SK-N-MC (cell line): ENCODE measurements at regions not wholly inside any gene's neighbourhood (a gene's known extent, or its start where the extent isn't known, plus 50 kb on each side); places are given as distances from the start of the nearest gene placed in this dataset.
"Not testable (repeated sequence)": the region's sequence is repeated elsewhere in the genome, so short reads cannot be mapped to it uniquely, and the experiment has no call there.

ENCODE experiments used
- DNase-seq: peaks from one replicate; pipeline ENCODE4 v3.0.0-alpha.2; 2011; ENCODE audit warnings: low read depth, low spot score
- H3K27ac ChIP-seq: fragments of 200-600 bp; sonication (generic); 2 replicates; pipeline ENCODE4 v1.5.1; 2016; ENCODE audit warnings: mixed run types
- H3K36me3 ChIP-seq: fragments of 200-600 bp; sonication (generic); 2 replicates; pipeline ENCODE4 v1.6.1; 2017; ENCODE audit warnings: antibody characterized with exemption, low read length, mixed read lengths; ENCODE audit not compliant: insufficient read depth
- H3K4me3 ChIP-seq: fragments of 200-600 bp; sonication (generic); 2 replicates; pipeline ENCODE4 v1.5.1; 2016
- H3K9ac ChIP-seq: fragments of 200-600 bp; sonication (generic); 2 replicates; pipeline ENCODE4 v1.8.0; 2017; ENCODE audit warnings: mixed run types, mixed read lengths; ENCODE audit not compliant: insufficient read length
- H3K9me3 ChIP-seq: fragments of 200-600 bp; sonication (generic); 2 replicates; pipeline ENCODE4 v1.6.1; 2017; ENCODE audit warnings: low read depth, mild to moderate bottlenecking, antibody characterized with exemption, low read length, moderate library complexity, mixed read lengths
- EZH2 ChIP-seq: fragments of 200-600 bp; sonication (generic); IDR thresholded peaks from one replicate; pipeline ENCODE4 v1.6.1; 2017; ENCODE audit warnings: antibody characterized with exemption
- FOXP2 ChIP-seq: optimal IDR thresholded peaks from 2 replicates; pipeline ENCODE3; 2011; ENCODE audit warnings: mild to moderate bottlenecking, moderate library complexity; ENCODE audit not compliant: insufficient read depth; ENCODE audit errors: extremely low read length, control extremely low read depth
- POLR2AphosphoS5 ChIP-seq: IDR thresholded peaks from 2 replicates; pipeline ENCODE4 v1.6.1; 2012; ENCODE audit warnings: mild to moderate bottlenecking, low read depth, low read length, borderline replicate concordance

DNA sequence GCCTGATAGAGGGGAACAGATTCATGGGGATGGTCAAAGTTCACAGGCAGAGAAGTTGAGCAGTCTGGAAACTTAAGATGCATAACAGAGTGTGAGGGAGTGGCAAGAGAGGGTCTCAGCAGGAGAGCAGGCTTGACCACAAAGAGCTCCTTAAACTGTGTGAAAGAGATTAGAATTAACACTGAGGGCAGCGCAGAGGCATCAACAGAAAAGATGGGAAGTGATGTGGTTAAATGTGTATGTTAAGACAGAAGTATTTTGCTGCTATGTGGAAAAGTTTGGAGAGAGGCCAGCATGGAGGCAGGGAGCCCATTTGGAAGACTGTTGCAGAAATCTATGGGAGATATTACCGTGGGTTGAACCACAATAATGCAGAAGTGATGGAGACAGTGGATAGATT, 122.7 kb upstream of the LMNTD1 start:
- H3K27ac ChIP-seq, result no peak overlapping the region
- H3K9ac ChIP-seq, result no peak overlapping the region
- no peak overlapping the region for H3K4me3 ChIP-seq
- TF ChIP-seq FOXP2 (no peak), POLR2AphosphoS5 (no peak), EZH2 (no peak)
- no peaks in the 10 kb centered on the region for H3K9me3 ChIP-seq
- no peaks in the 10 kb centered on the region for H3K36me3 ChIP-seq
- no peak for DNase-seq

- H3K27ac ChIP-seq, result no peak overlapping the region
- no peak for DNase-seq
- TF ChIP-seq POLR2AphosphoS5, result no peak
- TF ChIP-seq FOXP2, result no peak
- no peak for TF ChIP-seq EZH2
- H3K4me3 ChIP-seq, result no peak overlapping the region
- no peak overlapping the region for H3K9ac ChIP-seq
- no peaks in the 10 kb centered on the region for H3K9me3 ChIP-seq
- no peaks in the 10 kb centered on the region for H3K36me3 ChIP-seq
These were observed 124.3 kb upstream of the LMNTD1 start for GRCh38 chr12:25677232-25677937.

GRCh38 chr12:25681580-25681979, 128.5 kb upstream of the LMNTD1 start:
- DNase-seq, result no peak
- H3K9ac ChIP-seq, result no peak overlapping the region
- no peaks in the 10 kb centered on the region for H3K9me3 ChIP-seq
- TF ChIP-seq EZH2 (no peak), POLR2AphosphoS5 (no peak), FOXP2 (no peak)
- H3K27ac ChIP-seq, result no peak overlapping the region
- H3K36me3 ChIP-seq, result no peaks in the 10 kb centered on the region
- no peak overlapping the region for H3K4me3 ChIP-seq

- Histone ChIP-seq H3K9ac (no peak overlapping the region), H3K36me3 (no peaks in the 10 kb centered on the region), H3K9me3 (no peaks in the 10 kb centered on the region), H3K27ac (no peak overlapping the region), H3K4me3 (no peak overlapping the region)
- DNase-seq, result no peak
- TF ChIP-seq POLR2AphosphoS5 (no peak), EZH2 (no peak), FOXP2 (no peak)
These were observed 129.3 kb upstream of the LMNTD1 start for GRCh38 chr12:25682421-25682820.

GRCh38 chr12:25684070-25684469, 131.0 kb upstream of the LMNTD1 start:
- H3K36me3 ChIP-seq, result no peaks in the 10 kb centered on the region
- H3K9me3 ChIP-seq, result no peaks in the 10 kb centered on the region
- H3K27ac ChIP-seq, result no peak overlapping the region
- DNase-seq, result no peak
- TF ChIP-seq POLR2AphosphoS5, result no peak
- no peak for TF ChIP-seq EZH2
- no peak for TF ChIP-seq FOXP2
- no peak overlapping the region for H3K9ac ChIP-seq
- H3K4me3 ChIP-seq, result no peak overlapping the region

GRCh38 chr12:25686351-25686750, 133.3 kb upstream of the LMNTD1 start:
- H3K9ac ChIP-seq, result no peak overlapping the region
- TF ChIP-seq EZH2, result no peak
- TF ChIP-seq POLR2AphosphoS5, result no peak
- TF ChIP-seq FOXP2, result no peak

DNA sequence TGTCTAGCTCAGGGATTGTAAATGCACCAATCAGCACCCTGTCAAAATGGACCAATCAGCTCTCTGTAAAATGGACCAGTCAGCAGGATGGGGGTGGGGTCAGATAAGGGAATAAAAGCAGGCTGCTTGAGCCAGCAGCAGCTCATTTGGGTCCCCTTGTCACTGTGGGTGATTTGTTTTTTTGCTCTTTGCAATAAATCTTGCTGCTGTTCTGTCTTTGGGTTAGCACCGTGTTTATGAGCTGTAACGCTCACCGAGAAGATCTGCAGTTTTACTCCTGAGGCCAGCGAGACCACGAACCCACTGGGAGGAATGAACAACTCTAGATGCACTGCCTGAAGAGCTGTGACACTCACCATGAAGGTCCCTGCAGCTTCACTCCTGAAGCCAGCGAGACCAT, 134.1 kb upstream of the LMNTD1 start:
- no peaks in the 10 kb centered on the region for H3K9me3 ChIP-seq
- H3K27ac ChIP-seq, result no peak overlapping the region
- H3K9ac ChIP-seq, result no peak overlapping the region
- H3K4me3 ChIP-seq, result no peak overlapping the region
- H3K36me3 ChIP-seq, result no peaks in the 10 kb centered on the region
- DNase-seq, result no peak
- TF ChIP-seq EZH2 (no peak), POLR2AphosphoS5 (no peak), FOXP2 (no peak)

More at GRCh38 chr12:25686351-25686750, 133.3 kb upstream of the LMNTD1 start:
- Histone ChIP-seq H3K9me3 (no peaks in the 10 kb centered on the region), H3K4me3 (no peak overlapping the region), H3K36me3 (no peaks in the 10 kb centered on the region), H3K27ac (no peak overlapping the region)
- DNase-seq, result no peak

DNA sequence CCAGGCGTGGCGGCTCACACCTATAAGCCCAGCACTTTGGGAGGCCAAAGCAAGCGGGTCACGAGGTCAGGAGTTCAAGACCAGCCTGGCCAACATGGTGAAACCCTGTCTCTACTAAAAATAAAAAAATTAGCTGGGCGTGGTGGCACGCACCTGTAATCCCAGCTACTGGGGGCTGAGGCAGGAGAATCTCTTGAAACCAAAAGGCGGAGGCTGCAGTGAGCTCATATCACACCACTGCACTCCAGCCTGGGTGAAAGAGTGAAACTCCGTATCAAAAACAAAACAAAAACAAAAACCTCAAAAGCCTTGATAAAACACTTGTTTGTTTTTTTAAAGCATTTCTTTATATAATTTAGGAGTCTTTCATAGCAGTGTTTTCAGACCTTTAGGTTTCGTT, 135.8 kb upstream of the LMNTD1 start:
- DNase-seq, H3K36me3 ChIP-seq, H3K4me3 ChIP-seq, H3K9me3 ChIP-seq, H3K9ac ChIP-seq, H3K27ac ChIP-seq: not testable (repeated sequence)

DNA sequence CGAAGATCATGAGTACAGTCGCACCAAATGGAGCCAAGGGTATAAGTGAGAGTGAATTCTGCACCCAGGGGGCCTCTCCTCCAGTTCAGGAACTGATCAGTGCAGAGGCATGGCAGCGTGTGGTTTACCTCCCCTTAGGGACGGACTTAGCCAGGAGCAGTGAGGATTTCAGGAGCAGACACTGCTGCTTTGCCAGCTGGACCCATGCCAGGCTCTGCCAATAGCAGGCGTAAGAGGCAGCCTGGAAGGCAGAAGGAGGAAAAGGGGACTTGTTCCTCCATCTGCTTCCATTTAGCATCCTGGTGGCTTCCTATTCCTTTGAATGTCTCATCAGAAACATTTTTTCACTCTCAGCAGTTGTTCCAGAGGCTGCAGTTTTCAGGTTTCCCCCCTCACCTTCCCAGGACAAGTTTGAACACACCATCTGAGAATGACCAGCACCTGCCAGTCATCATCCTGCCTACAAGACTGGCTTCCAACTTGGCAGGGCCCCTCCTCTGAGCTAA, 137.0 kb upstream of the LMNTD1 start:
- Histone ChIP-seq H3K27ac (peak overlapping the region; percentile 94), H3K9me3 (no peaks in the 10 kb centered on the region), H3K4me3 (peak overlapping the region; percentile 67), H3K36me3 (no peaks in the 10 kb centered on the region), H3K9ac (no peak overlapping the region)
- peak; percentile 89 for DNase-seq
- peak; percentile 70 for TF ChIP-seq FOXP2
- TF ChIP-seq POLR2AphosphoS5, result peak; percentile 25; the same call in 1 of the 2 replicates
- no peak for TF ChIP-seq EZH2
